ENCODE measurements at regions not wholly inside any gene's neighbourhood (a gene's known extent, or its start where the extent isn't known, plus 50 kb on each side); places are given as distances from the start of the nearest gene placed in this dataset.
"Not testable (repeated sequence)": the region's sequence is repeated elsewhere in the genome, so short reads cannot be mapped to it uniquely, and the experiment has no call there.

- H3K9me3 ChIP-seq (ENCODE audit: insufficient read depth, low read length), result no peaks in the 10 kb centered on the region
- H3K9me2 ChIP-seq (replicated peaks; ENCODE audit: insufficient read depth, low read length), result no peaks in the 10 kb centered on the region
- no peaks in the 10 kb centered on the region for H3F3A ChIP-seq (ENCODE audit: insufficient read depth)
- no peaks in the 10 kb centered on the region for H3K79me2 ChIP-seq (ENCODE audit: insufficient read depth, low read length)
- no peaks in the 10 kb centered on the region for H3K36me3 ChIP-seq (ENCODE audit: low read length)
- H3K27ac ChIP-seq (ENCODE audit: low read depth, low read length), result no peak overlapping the region
- no peak overlapping the region for H2AFZ ChIP-seq (ENCODE audit: low read depth, low read length, severe bottlenecking)
- no peaks in the 10 kb centered on the region for H3K27me3 ChIP-seq (ENCODE audit: low read length)
- H3K4me3 ChIP-seq (ENCODE audit: insufficient read depth, low read length, poor library complexity, severe bottlenecking), result no peak overlapping the region
- no peak overlapping the region for H3K4me2 ChIP-seq (ENCODE audit: low read depth, low read length, poor library complexity, severe bottlenecking)
- TF ChIP-seq CTCF (IDR thresholded peaks at IDR 0.05; ENCODE audit: insufficient read depth, low read length, poor library complexity, severe bottlenecking), result no peak
- TF ChIP-seq EZH2phosphoT487 (conservative IDR thresholded peaks at IDR 0.05; ENCODE audit: low read length), result no peak
- H3K9ac ChIP-seq (ENCODE audit: low read length), result no peak overlapping the region
- H4K20me1 ChIP-seq (ENCODE audit: low read depth, low read length), result no peaks in the 10 kb centered on the region
Measured at GRCh38 chrX:87005885-87006284, 511.7 kb upstream of the KLHL4 start.

- no peak overlapping the region for H3K9ac ChIP-seq (ENCODE audit: low read length)
- H3K9me2 ChIP-seq (replicated peaks; ENCODE audit: insufficient read depth, low read length), result no peaks in the 10 kb centered on the region
- H3F3A ChIP-seq (ENCODE audit: insufficient read depth), result no peaks in the 10 kb centered on the region
- H3K36me3 ChIP-seq (ENCODE audit: low read length), result no peaks in the 10 kb centered on the region
- H3K9me3 ChIP-seq (ENCODE audit: insufficient read depth, low read length), result no peaks in the 10 kb centered on the region
- TF ChIP-seq EZH2phosphoT487 (conservative IDR thresholded peaks at IDR 0.05; ENCODE audit: low read length) (no peak), CTCF (IDR thresholded peaks at IDR 0.05; ENCODE audit: insufficient read depth, low read length, poor library complexity, severe bottlenecking) (no peak)
- H3K4me2 ChIP-seq (ENCODE audit: low read depth, low read length, poor library complexity, severe bottlenecking), result no peak overlapping the region
- no peak overlapping the region for H3K4me3 ChIP-seq (ENCODE audit: insufficient read depth, low read length, poor library complexity, severe bottlenecking)
- H3K27me3 ChIP-seq (ENCODE audit: low read length), result no peaks in the 10 kb centered on the region
- no peak overlapping the region for H2AFZ ChIP-seq (ENCODE audit: low read depth, low read length, severe bottlenecking)
- H4K20me1 ChIP-seq (ENCODE audit: low read depth, low read length), result no peaks in the 10 kb centered on the region
- no peaks in the 10 kb centered on the region for H3K79me2 ChIP-seq (ENCODE audit: insufficient read depth, low read length)
- H3K27ac ChIP-seq (ENCODE audit: low read depth, low read length), result no peak overlapping the region
Measured at GRCh38 chrX:87006561-87006960, 511.0 kb upstream of the KLHL4 start.

- Histone ChIP-seq H3F3A (ENCODE audit: insufficient read depth) (no peaks in the 10 kb centered on the region), H3K27me3 (ENCODE audit: low read length) (no peaks in the 10 kb centered on the region), H3K79me2 (ENCODE audit: insufficient read depth, low read length) (no peaks in the 10 kb centered on the region), H3K9ac (ENCODE audit: low read length) (no peak overlapping the region), H4K20me1 (ENCODE audit: low read depth, low read length) (no peaks in the 10 kb centered on the region), H3K4me3 (ENCODE audit: insufficient read depth, low read length, poor library complexity, severe bottlenecking) (no peak overlapping the region), H2AFZ (ENCODE audit: low read depth, low read length, severe bottlenecking) (no peak overlapping the region), H3K4me2 (ENCODE audit: low read depth, low read length, poor library complexity, severe bottlenecking) (no peak overlapping the region), H3K27ac (ENCODE audit: low read depth, low read length) (no peak overlapping the region), H3K9me2 (replicated peaks; ENCODE audit: insufficient read depth, low read length) (no peaks in the 10 kb centered on the region), H3K36me3 (ENCODE audit: low read length) (no peaks in the 10 kb centered on the region), H3K9me3 (ENCODE audit: insufficient read depth, low read length) (no peaks in the 10 kb centered on the region)
- TF ChIP-seq CTCF (IDR thresholded peaks at IDR 0.05; ENCODE audit: insufficient read depth, low read length, poor library complexity, severe bottlenecking) (no peak), EZH2phosphoT487 (conservative IDR thresholded peaks at IDR 0.05; ENCODE audit: low read length) (no peak)
Measured at GRCh38 chrX:87017210-87017609, 500.4 kb upstream of the KLHL4 start.

GRCh38 chrX:87033115-87033514, 484.5 kb upstream of the KLHL4 start:
- not testable (repeated sequence) for H3F3A ChIP-seq (ENCODE audit: insufficient read depth); H3K27ac ChIP-seq (ENCODE audit: low read depth, low read length); H3K9ac ChIP-seq (ENCODE audit: low read length); H3K9me3 ChIP-seq (ENCODE audit: insufficient read depth, low read length); H3K4me2 ChIP-seq (ENCODE audit: low read depth, low read length, poor library complexity, severe bottlenecking); H3K36me3 ChIP-seq (ENCODE audit: low read length); H3K9me2 ChIP-seq (replicated peaks; ENCODE audit: insufficient read depth, low read length); H3K79me2 ChIP-seq (ENCODE audit: insufficient read depth, low read length); H4K20me1 ChIP-seq (ENCODE audit: low read depth, low read length); H3K27me3 ChIP-seq (ENCODE audit: low read length); H2AFZ ChIP-seq (ENCODE audit: low read depth, low read length, severe bottlenecking); H3K4me3 ChIP-seq (ENCODE audit: insufficient read depth, low read length, poor library complexity, severe bottlenecking)
